HG02588 (cell line): ENCODE measurements at regions not wholly inside any gene's neighbourhood (a gene's known extent, or its start where the extent isn't known, plus 50 kb on each side); places are given as distances from the start of the nearest gene placed in this dataset.
"Not testable (repeated sequence)": the region's sequence is repeated elsewhere in the genome, so short reads cannot be mapped to it uniquely, and the experiment has no call there.

ENCODE experiments used
- ATAC-seq: cut with Tn5 transposase; IDR thresholded peaks from one replicate; pipeline ENCODE4 v1.9.1; 2021; ENCODE audit warnings: mild to moderate bottlenecking, moderate library complexity; ENCODE audit not compliant: unreplicated experiment

DNA sequence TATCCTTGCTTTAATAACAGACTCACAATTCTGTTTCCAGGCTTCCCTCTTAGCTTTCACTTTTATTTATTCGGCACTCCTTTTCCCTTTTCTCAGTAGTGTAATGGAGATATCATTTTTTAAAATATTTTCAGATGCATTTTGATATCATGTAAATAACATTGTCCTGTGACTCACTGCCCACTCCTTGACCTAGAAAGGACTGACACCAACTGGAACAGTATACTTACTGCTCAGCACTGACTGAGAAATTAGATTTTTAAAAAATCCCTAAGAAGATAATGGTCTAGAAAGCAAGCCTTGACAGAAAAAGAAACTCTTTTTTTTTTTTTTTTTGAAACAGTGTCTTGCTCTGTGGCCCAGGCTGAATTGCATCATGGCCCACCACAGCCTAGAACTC is 118.0 kb upstream of the FSCB start:
- ATAC-seq: no peak

DNA sequence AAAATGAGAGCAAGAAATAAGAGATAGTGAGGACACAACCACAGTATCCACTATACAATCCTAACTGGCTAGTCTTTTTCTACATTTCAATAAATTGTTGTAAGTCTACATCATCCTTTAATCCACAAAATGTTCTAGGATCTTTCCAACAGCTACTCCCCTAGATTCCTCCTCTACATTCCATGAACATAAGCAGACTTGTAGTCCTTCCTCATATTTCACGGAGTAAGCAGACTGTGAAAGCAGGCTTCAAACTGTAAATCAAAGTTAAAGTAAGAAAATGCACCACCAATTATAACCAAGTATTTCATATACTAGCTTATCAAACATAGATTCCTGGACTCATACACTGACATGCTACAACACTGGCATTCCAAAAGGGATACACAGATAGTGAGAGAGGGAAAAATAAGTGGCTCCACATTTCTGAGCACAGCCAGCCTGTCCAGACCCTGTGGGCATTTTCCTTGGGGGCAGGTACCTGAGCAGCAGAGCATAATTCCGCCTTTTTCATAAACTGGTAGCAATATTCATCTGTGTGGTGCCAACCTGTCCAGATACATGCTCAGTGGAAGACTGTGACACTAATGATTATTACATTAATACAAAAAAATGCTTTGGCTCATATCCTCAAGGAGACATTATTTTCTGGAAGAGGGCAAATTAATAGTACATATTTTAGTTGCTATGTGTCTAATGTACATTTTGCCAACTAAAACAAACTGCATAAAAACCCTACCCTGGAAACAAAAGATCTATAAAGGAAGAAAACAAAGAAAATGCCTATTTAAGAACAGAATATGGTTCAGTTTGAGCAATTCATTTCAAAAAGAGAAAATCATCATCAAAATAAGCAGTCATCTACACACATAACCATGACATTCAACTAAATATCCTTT is 113.3 kb upstream of the FSCB start:
- ATAC-seq: no peak

DNA sequence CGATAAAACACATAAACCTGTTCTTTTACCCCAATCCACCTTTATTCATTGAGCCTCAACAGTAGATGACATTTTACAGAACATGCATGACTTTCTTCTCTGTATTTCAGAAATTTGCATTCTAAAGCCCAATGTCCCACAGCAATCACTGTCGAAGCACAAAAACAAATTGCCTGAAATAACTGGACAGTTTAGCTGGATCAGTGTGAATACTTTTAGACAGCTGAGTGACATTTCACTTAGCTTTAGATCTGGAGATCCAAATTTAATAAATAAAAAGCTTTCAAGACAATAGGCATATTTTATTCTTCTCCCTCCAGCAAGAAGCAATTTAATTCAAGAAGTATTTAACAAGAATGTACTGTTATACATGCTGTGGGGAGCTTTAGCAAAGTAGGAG is 109.1 kb upstream of the FSCB start:
- no peak for ATAC-seq

DNA sequence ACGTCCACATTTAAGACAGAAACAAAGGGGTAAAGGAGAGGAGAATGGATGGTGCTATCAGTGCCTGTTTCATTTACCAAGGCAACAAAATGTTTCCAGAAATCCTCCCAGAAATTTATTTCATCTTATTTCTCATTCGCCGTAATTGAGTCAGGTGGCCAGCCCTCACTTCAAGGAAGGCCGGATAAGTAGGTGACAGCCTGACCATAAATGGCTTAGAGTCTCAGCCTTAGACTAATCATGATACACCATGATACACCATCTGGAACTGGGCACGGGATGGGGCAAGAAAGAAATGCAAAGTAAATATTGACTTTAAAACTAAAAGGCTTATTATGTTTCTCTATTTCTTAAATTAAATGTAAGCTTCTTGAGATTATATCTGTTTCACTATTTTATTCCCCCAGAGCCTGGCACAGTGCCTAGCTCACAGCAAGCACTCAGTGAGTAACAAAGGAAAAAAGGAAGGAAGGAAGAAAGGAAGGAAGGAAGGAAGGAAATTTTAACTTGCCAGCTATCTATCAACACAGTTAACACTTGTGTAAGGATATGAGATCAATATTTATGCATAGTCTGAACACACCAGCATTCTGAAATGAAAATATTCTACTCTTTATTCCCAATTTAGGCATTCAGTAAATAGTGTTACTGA is 106.1 kb upstream of the FSCB start:
- no peak for ATAC-seq

DNA sequence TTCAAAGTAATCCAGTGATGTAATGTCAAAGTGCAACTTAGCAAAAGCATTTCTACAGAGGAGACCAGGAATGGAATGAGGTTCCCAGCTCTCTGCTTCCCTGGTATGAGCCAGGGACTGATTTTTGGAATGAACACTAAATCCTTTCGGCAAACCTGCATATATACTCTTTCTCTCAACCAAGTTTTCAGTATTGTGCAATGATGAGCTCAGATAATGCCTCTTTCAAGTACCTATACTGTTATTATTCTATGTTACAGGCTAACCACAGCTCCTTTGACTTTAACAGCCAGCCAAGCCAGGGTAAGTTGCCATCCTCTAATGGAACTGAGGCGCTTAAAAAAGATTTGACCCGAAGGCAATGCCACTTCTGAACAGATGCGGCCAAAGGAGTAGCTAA is 104.9 kb upstream of the FSCB start:
- ATAC-seq: no peak

DNA sequence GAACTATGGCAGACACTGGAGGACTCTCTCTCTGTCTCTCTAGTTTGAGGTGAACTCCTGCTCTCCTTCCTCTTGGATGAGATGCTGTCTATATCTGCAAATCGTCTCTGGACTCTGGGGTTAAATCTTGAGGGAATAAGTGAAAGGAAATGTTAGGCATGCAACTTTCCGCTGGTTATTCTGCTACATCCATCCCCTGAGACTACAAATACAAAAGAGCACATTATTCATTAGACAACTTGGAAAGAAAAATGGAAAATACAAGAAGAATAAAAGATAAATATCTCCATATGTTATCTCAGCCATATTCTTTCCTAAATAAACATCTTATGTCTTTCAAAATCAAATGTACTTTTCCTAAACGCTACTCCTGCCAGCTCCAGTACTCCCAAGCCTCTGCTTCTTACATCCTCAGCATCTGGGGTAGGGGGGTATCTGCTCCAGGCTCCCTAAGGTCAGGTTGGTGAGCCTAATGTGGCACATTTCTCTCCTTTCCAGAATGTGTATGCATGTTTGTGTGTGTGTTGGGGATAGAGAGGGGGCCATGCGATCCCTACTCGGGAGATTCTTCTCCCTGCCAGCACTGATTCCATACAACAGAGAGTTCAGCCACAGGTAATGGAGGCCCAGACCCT is 102.9 kb upstream of the FSCB start:
- ATAC-seq: no peak

DNA sequence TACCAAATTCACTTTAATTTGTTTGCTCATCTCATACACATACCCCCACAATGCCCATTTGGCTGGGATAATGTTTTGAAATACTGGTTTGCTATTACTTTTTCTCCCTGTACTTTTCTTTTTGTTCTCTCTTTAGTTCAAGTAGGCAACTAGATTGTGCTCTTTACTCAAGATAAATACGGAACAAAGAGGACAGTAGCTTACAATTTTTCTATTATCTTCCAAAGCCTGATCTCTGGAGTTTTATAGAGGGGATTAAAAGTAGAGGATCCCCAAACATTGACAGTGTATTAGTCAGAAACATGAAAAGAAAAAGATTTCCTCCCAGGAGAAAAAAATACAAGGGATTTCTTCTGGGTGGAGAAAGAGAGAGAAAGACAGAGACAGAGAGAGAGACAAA is 102.1 kb upstream of the FSCB start:
- no peak for ATAC-seq

DNA sequence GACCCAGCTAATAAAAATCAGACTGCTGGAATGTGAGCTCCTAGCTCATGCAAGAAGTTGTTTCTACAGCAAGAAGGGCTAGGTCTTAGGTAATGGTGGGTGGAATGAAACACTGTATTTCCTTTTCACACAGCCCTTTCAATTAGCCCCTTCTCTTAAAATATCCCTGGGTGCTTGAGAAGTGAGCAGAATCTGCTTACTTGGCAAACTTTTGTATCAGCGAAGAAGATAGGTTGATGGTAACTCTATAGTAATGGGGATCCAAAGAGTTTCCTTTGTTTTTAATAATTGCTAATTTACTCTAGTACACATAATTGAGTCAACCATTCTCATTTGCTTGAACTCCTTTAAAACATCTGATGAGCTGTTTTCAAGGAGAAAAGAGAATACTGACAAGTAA is 100.6 kb upstream of the FSCB start:
- no peak for ATAC-seq

DNA sequence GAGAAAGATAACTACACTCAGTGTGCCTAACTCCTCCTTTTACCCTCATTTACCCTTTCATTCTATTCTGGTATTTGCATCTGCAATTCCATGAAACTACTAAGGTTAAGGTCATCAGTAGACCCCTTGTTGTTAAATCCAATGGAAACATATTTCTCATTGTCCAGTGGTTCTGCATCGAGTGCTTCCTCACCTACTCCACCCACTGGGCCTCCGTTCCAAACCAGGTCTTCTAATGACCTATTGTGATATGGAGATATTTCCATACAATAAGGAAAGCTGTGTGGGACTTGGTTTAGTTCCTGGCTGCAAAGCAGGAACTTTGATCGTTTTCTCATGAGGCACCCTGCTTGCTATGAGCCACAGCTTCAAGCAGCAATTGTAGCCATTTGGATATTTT is 99.5 kb upstream of the FSCB start:
- ATAC-seq: no peak

DNA sequence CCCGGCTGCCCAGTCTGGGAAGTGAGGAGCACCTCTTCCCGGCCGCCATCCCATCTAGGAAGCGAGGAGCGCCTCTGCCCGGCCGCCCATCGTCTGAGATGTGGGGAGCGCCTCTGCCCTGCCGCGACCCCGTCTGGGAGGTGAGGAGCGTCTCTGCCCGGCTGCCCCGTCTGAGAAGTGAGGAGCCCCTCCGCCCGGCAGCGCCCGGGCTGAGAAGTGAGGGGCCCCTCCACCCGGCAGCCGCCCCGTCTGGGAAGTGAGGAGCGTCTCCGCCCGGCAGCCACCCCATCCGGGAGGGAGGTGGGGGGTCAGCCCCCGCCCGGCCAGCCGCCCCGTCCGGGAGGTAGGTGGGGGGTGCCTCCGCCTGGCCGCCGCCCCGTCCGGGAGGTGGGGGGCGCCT is 94.2 kb upstream of the FSCB start:
- ATAC-seq: not testable (repeated sequence)

DNA sequence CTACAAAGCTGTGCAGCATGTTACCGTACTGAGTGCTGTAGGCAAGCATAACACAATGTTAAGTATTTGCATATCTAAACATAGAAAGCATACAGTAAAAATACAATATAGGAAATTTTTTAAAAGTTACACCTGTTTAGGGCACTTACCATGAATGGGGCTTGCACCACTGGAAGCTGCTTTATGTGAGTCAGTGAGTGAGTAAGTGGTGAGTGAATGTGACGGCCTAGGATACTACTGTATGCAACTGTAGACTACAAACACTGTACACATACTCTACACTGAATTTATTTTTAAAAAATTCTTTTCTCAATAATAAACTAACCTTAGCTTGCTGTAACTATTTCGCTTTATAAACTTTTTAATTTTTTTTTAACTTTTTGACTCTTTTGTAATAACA is 82.1 kb upstream of the FSCB start:
- ATAC-seq: no peak

DNA sequence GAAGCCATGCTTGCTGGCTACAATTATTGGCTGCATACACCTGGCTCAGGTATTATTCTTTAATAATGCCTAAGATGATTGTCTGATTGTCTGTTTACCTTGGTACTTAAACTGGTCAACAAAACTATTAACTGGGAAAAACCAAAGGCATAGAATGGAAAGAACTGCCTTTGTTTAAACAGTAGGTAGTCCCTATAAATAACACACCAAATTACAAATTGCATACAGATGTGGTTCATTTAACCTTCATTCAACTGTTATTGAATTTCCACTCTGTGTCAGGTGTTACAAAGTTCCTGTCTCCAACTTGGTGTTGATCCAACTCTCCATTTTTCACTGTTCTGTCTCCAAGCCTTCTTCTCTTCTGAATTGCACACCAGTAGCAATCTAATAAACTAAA is 79.8 kb upstream of the FSCB start:
- no peak for ATAC-seq

DNA sequence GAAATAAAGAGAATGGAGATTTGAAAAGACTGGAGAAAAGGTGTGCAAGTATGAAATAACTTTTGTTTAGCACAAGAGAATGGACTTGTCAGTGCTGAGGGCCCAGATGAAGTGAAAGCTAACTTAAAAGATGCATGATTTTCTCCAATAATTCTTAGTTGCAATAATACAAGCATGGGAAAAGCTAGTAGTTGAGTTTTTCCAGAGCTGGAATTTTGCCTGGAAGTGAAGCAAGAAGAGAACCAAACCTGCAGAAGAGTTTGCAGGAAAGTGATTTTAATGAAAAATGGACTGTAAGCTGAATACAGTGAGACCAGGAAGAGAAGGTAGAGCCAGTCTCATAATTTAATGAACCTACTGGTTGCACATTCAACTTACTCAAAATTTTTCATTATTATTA is 69.3 kb upstream of the FSCB start:
- no peak for ATAC-seq

DNA sequence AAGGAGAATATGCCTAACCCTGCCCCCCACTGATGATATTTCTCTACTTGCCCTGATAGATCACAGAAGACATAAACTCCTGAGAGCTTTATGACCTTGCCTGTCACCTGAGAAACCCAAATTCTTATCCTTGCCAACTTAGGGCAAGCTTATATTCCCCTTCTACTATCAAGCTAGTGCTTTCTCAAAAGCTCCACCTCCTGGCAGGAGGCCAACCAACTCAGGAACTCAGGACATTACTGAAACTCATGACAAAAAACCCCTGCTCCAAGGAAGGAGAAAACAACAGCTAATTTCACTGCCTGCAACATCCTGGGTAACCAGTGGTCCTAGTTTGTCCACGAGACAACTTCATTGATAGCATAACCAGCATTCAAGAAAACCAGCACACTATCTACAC is 60.9 kb upstream of the FSCB start:
- ATAC-seq: no peak

DNA sequence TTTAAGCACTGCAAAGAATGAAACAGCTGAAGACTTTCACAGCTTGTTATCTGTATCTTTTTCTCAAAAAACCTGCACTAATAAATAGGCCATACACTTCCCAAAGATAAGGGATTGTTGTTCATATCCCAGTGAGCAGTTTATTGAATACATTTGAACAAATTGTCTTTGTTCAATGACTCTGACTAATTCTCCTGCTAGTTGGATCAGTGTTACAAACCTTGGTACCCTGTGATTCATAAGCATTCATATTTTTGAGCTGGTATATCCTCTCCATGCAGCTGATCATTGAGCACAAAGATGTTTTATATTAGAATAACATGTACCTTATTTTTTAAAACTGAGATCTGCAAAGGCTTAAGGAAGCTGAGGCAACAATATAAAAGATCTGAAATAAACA is 58.9 kb upstream of the FSCB start:
- ATAC-seq: no peak

DNA sequence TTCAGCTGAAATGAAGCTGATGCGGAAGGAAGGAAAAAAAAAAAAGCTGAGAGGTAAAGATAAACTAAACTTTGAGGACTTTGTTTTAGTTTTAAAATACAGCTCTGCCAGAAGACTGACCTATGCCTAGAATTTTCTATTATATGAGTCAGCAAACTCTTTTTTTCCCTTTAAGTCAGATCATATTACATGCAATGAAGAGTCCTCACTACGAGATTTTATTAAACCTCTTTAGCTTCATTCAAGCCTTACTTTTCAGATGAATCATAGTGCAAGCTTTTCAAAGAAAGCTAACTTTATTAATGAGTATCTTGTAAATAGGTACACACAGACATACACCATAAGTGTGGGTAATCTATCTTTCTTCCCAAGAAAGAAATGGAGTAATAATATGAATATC is 57.8 kb upstream of the FSCB start:
- ATAC-seq: no peak
